ENCODE measurements at regions not wholly inside any gene's neighbourhood (a gene's known extent, or its start where the extent isn't known, plus 50 kb on each side); places are given as distances from the start of the nearest gene placed in this dataset.

DNA sequence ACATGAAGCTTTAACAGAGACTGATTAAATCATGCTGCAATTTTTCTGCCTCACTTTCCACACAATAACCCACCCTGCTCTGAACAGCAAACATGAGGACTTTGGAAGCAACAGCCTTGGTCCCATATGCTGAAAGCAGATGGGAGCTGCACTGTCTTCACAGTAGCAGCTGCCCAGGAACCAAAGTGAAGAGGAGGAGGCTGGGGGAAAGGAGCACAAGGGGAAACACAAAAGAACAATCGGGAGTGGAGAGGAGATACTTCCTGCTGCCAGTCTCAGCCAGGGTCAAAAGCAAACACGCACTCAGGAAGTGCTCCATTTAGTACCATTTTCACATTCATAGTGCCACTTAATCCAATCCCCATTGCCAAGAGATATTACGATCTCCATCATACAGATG, 183.3 kb upstream of the PUM3 start:
- no peak for ATAC-seq
- Histone ChIP-seq H3K9ac (ENCODE audit: insufficient read depth in 1 of 2, low read depth in 2 of 2, low read length in 2 of 2) (no peak overlapping the region), H3K79me2 (ENCODE audit: control insufficient read depth, insufficient read depth, low read length) (no peaks in the 10 kb centered on the region), H3K27ac (ENCODE audit: extremely low read depth, low read depth, low read length) (no peak overlapping the region), H3K9me3 (replicated peaks; ENCODE audit: control insufficient read depth, insufficient read depth, low read depth, low read length) (no peaks in the 10 kb centered on the region), H3K4me3 (no peak overlapping the region), H3K9me1 (ENCODE audit: control insufficient read depth, insufficient read depth, low read length) (no peaks in the 10 kb centered on the region), H4K20me1 (replicated peaks; ENCODE audit: control insufficient read depth, insufficient read depth, low read length) (no peaks in the 10 kb centered on the region), H3K4me2 (ENCODE audit: insufficient read depth, low read length) (no peak overlapping the region), H3K27me3 (ENCODE audit: control insufficient read depth in 2 of 2, insufficient read depth in 2 of 2, low read length in 2 of 2) (no peaks in the 10 kb centered on the region), H3K4me1 (replicated peaks in 1 of 2; ENCODE audit: control insufficient read depth in 2 of 2, insufficient read depth in 2 of 2, low read length in 2 of 2) (no peaks in the 10 kb centered on the region), H2AFZ (ENCODE audit: low read depth, low read length) (no peak overlapping the region), H3K36me3 (ENCODE audit: control insufficient read depth, insufficient read depth, low read length) (no peaks in the 10 kb centered on the region)
- WGBS (ENCODE audit: insufficient coverage, low coverage, missing lambda C conversion rate) = 0% methylated on average over 3 of the region's 3 CpGs
- POLR2A ChIA-PET = no interaction called here
- BruUV-seq (replicated peaks) = no TSS peak
- in situ Hi-C loops (cut with MboI) = no loop called here
- no peak for FAIRE-seq
- DNase-seq (ENCODE audit: extremely low read depth in 1 of 4, low spot score in 3 of 4) = no peak
- CTCF ChIA-PET (ENCODE audit: low intra/inter-chr PET ratio) = no interaction called here
- TF ChIP-seq ZNF12 (CRISPR knock-in tag; IDR thresholded peaks at IDR 0.05) (no peak), LARP7 (IDR thresholded peaks at IDR 0.05) (no peak), ZNF24 (IDR thresholded peaks at IDR 0.05) (no peak), FOXA1 (IDR thresholded peaks at IDR 0.05; ENCODE audit: borderline replicate concordance) (no peak), BCOR (IDR thresholded peaks at IDR 0.05) (no peak), SP1 (CRISPR knock-in tag; IDR thresholded peaks at IDR 0.05) (no peak)
- intact Hi-C loops (cut with micrococcal nuclease) = no loop called here

DNA sequence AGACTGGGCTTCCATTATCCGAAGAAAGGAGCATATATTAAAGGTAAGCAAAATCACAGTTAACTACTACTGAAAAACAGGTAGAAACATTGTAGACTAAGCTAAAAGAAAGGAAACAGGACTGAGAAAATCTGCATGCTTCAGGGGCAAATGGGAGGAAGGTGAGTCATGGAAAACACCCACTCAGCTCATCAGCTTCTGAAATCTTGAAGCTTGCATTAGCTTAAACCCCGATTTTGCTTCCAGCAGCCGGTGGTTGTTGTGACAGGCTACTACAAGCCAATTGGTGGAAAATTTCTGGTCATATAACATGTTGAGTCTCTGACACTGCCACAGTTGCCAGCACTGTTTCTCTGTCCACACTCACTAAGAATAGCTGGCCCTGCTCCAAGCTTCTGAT, 179.6 kb upstream of the PUM3 start:
- H2AFZ ChIP-seq (ENCODE audit: low read depth, low read length) = no peak overlapping the region
- no peaks in the 10 kb centered on the region for H4K20me1 ChIP-seq (replicated peaks; ENCODE audit: control insufficient read depth, insufficient read depth, low read length)
- 0% methylated on average over 3 of the region's 3 CpGs for WGBS (ENCODE audit: insufficient coverage, low coverage, missing lambda C conversion rate)
- no peak overlapping the region for H3K4me3 ChIP-seq
- in situ Hi-C loops (cut with MboI) = no loop called here
- TF ChIP-seq ELF2 (CRISPR knock-in tag; IDR thresholded peaks at IDR 0.05) (no peak), FOXJ2 (tag; IDR thresholded peaks at IDR 0.05) (no peak), ZNF197 (CRISPR knock-in tag; IDR thresholded peaks at IDR 0.05; ENCODE audit: low read depth) (no peak), MED1 (CRISPR knock-in tag; IDR thresholded peaks at IDR 0.05; ENCODE audit: borderline replicate concordance) (no peak), ZNF174 (CRISPR knock-in tag; IDR thresholded peaks at IDR 0.05) (no peak)
- TF ChIP-seq, protein P1, sequence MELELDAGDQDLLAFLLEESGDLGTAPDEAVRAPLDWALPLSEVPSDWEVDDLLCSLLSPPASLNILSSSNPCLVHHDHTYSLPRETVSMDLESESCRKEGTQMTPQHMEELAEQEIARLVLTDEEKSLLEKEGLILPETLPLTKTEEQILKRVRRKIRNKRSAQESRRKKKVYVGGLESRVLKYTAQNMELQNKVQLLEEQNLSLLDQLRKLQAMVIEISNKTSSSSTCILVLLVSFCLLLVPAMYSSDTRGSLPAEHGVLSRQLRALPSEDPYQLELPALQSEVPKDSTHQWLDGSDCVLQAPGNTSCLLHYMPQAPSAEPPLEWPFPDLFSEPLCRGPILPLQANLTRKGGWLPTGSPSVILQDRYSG (tag; conservative IDR thresholded peaks at IDR 0.05; ENCODE audit: low read depth) = no peak
- no peaks in the 10 kb centered on the region; a peak in 1 of 5 replicates for H3K27me3 ChIP-seq (ENCODE audit: control insufficient read depth in 2 of 2, insufficient read depth in 2 of 2, low read length in 2 of 2)
- no peaks in the 10 kb centered on the region for H3K9me1 ChIP-seq (ENCODE audit: control insufficient read depth, insufficient read depth, low read length)
- DNase-seq (ENCODE audit: extremely low read depth in 1 of 4, low spot score in 3 of 4) (no peak), FAIRE-seq (no peak), ATAC-seq (no peak)
- H3K79me2 ChIP-seq (ENCODE audit: control insufficient read depth, insufficient read depth, low read length) = no peaks in the 10 kb centered on the region
- no peak overlapping the region for H3K4me2 ChIP-seq (ENCODE audit: insufficient read depth, low read length)
- no peaks in the 10 kb centered on the region for H3K9me3 ChIP-seq (replicated peaks; ENCODE audit: control insufficient read depth, insufficient read depth, low read depth, low read length)
- intact Hi-C loops (cut with micrococcal nuclease) = no loop called here
- no TSS peak for BruUV-seq (replicated peaks)
- H3K4me1 ChIP-seq (replicated peaks in 1 of 2; ENCODE audit: control insufficient read depth in 2 of 2, insufficient read depth in 2 of 2, low read length in 2 of 2) = no peaks in the 10 kb centered on the region
- CTCF ChIA-PET (ENCODE audit: low intra/inter-chr PET ratio) = no interaction called here
- POLR2A ChIA-PET = no interaction called here
- no peak overlapping the region for H3K9ac ChIP-seq (ENCODE audit: insufficient read depth in 1 of 2, low read depth in 2 of 2, low read length in 2 of 2)
- no peak overlapping the region for H3K27ac ChIP-seq (ENCODE audit: extremely low read depth, low read depth, low read length)
- no peaks in the 10 kb centered on the region for H3K36me3 ChIP-seq (ENCODE audit: control insufficient read depth, insufficient read depth, low read length)

Measured in K562 (cell line).